ENCODE measurements at regions not wholly inside any gene's neighbourhood (a gene's known extent, or its start where the extent isn't known, plus 50 kb on each side); places are given as distances from the start of the nearest gene placed in this dataset.

GRCh38 chr5:173472784-173473278, 143.6 kb downstream of the BOD1 start:
- TF ChIP-seq CTCF (conservative IDR thresholded peaks at IDR 0.05; ENCODE audit: low read depth, low read length) = no peak
- TF ChIP-seq EZH2 (IDR thresholded peaks at IDR 0.05; ENCODE audit: borderline replicate concordance, low read depth, low read length, poor library complexity, severe bottlenecking) = no peak
